HCT116 (cell line): ENCODE measurements at regions not wholly inside any gene's neighbourhood (a gene's known extent, or its start where the extent isn't known, plus 50 kb on each side); places are given as distances from the start of the nearest gene placed in this dataset.

Experiments used
- ATAC-seq: fragments of 200-7000 bp; cut with Tn5 transposase; 2 replicates; pipeline ENCODE4 v1.9.1; 2020; ENCODE audit warnings: mild to moderate bottlenecking, moderate library complexity
- BruUV-seq: library from RNA; stranded (reverse); fragments of 400-500 nt; replicated peaks from 2 replicates; lab custom pipeline; 2021; lab: Mats Ljungman, UMichigan
- CTCF ChIA-PET: fragments of 300-600 bp; sonication (Branson Sonifier 250); formaldehyde crosslinking; loops from one replicate; lab custom pipeline; 2021; ENCODE audit warnings: antibody characterized with exemption; lab: Charles Lee
- POLR2A ChIA-PET: fragments of 300-600, 350-600 bp; sonication (Branson Sonifier 250); formaldehyde crosslinking; loops from one replicate; lab custom pipeline; 2021; ENCODE audit warnings: antibody characterized with exemption; lab: Charles Lee
- RAD21 ChIA-PET, 2 experiments: fragments of 300-600 bp; sonication (Branson Sonifier 250); formaldehyde crosslinking; loops; one replicate each; lab custom pipeline; 2023; ENCODE audit warnings: low total read pairs in 2 of 2; ENCODE audit not compliant: uncharacterized antibody in 2 of 2, unreplicated experiment in 2 of 2, low non-redundant PET in 1 of 2; lab: Charles Lee
- DNase-seq: peaks from one replicate; pipeline ENCODE4 v3.0.0-alpha.2; 2010; ENCODE audit warnings: low read depth, low spot score
- H2AFZ ChIP-seq: fragments of 200-600 bp; shearing (Covaris generic), sonication (generic); 2 replicates; pipeline ENCODE4 v1.6.1; 2017; ENCODE audit warnings: low read depth, mixed run types, mixed read lengths, antibody characterized with exemption, low read length; ENCODE audit not compliant: poor library complexity, severe bottlenecking
- H3K27ac ChIP-seq: 2 replicates; pipeline ENCODE4 v1.5.1; 2012; ENCODE audit warnings: low read depth, low read length
- H3K27me3 ChIP-seq: fragments of 200-600 bp; sonication (generic); 2 replicates; pipeline ENCODE4 v1.6.1; 2016; ENCODE audit warnings: mixed run types, low read length, mixed read lengths; ENCODE audit not compliant: insufficient read depth
- H3K36me3 ChIP-seq, 2 experiments: fragments of 200-500 bp in 1 of 2; fragments of 200-600 bp in 1 of 2; sonication (Bioruptor generic) in 1 of 2; sonication (generic) in 1 of 2; 2 replicates each; pipeline versions ENCODE4 v1.5.1 to v1.6.1; 2014 to 2016; ENCODE audit warnings: low read length in 2 of 2, inconsistent platforms in 1 of 2, mixed read lengths in 1 of 2, mixed run types in 1 of 2; ENCODE audit not compliant: insufficient read depth in 2 of 2, control insufficient read depth in 1 of 2
- H3K4me1 ChIP-seq, 2 experiments: fragments of 200-600 bp in 1 of 2; sonication (generic) in 1 of 2; 2 replicates each; pipeline versions ENCODE4 v1.5.1 to v1.6.1; 2012 to 2017; ENCODE audit warnings: low read length in 2 of 2, inconsistent platforms in 1 of 2, mild to moderate bottlenecking in 1 of 2, mixed read lengths in 1 of 2, mixed run types in 1 of 2, moderate library complexity in 1 of 2; ENCODE audit not compliant: insufficient read depth in 2 of 2, control insufficient read depth in 1 of 2
- H3K4me2 ChIP-seq: fragments of 200-600 bp; sonication (generic); 2 replicates; pipeline ENCODE4 v1.6.1; 2017; ENCODE audit warnings: mixed run types, low read length, mixed read lengths
- H3K4me3 ChIP-seq, 2 experiments: fragments of 200-600 bp in 1 of 2; sonication (generic) in 1 of 2; replicated peaks in 1 of 2; 2 replicates each; pipeline ENCODE4 v1.5.1; 2011 to 2016; ENCODE audit warnings: low read length in 2 of 2, control low read depth in 1 of 2, low read depth in 1 of 2, mild to moderate bottlenecking in 1 of 2, mixed read lengths in 1 of 2, mixed run types in 1 of 2
- H3K79me2 ChIP-seq: fragments of 200-600 bp; sonication (generic); 2 replicates; pipeline ENCODE4 v1.6.1; 2017; ENCODE audit warnings: mild to moderate bottlenecking, mixed run types, low read length, moderate library complexity, mixed read lengths; ENCODE audit not compliant: insufficient read depth
- H3K9ac ChIP-seq: fragments of 200-600 bp; sonication (generic); 2 replicates; pipeline ENCODE4 v1.6.1; 2016; ENCODE audit warnings: low read length, mixed read lengths
- H3K9me2 ChIP-seq: fragments of 200-600 bp; sonication (generic), shearing (Covaris generic); 2 replicates; pipeline ENCODE4 v1.6.1; 2017; ENCODE audit warnings: mixed run types, mild to moderate bottlenecking, moderate library complexity; ENCODE audit not compliant: insufficient read depth
- H3K9me3 ChIP-seq, 2 experiments: fragments of 200-500 bp in 1 of 2; fragments of 200-600 bp in 1 of 2; sonication (Bioruptor generic) in 1 of 2; sonication (generic) in 1 of 2; 2 replicates each; pipeline ENCODE4 v1.6.1; 2014 to 2017; ENCODE audit warnings: low read length in 2 of 2, mixed read lengths in 2 of 2, inconsistent platforms in 1 of 2, low read depth in 1 of 2, mild to moderate bottlenecking in 1 of 2, mixed run types in 1 of 2, moderate library complexity in 1 of 2; ENCODE audit not compliant: control insufficient read depth in 1 of 2, insufficient read depth in 1 of 2
- H4K20me1 ChIP-seq: fragments of 200-600 bp; sonication (generic), shearing (Covaris generic); 2 replicates; pipeline ENCODE4 v1.6.1; 2017; ENCODE audit warnings: mixed run types, mild to moderate bottlenecking, moderate library complexity; ENCODE audit not compliant: insufficient read depth
- CBX3 ChIP-seq: IDR thresholded peaks from 2 replicates; pipeline ENCODE4 v1.6.1; 2012; ENCODE audit warnings: low read depth
- CEBPB ChIP-seq: IDR thresholded peaks from 2 replicates; pipeline ENCODE4 v1.6.1; 2012; ENCODE audit warnings: low read depth
- CTCF ChIP-seq, 3 experiments: fragments of 200-600 bp in 1 of 3; sonication (generic) in 1 of 3; IDR thresholded peaks in 2 of 3; conservative IDR thresholded peaks in 1 of 3; 2 replicates each; pipeline ENCODE4 v1.5.1; 2012 to 2017; ENCODE audit warnings: low read depth in 2 of 3, low read length in 2 of 3, antibody characterized with exemption in 1 of 3, borderline replicate concordance in 1 of 3, control low read depth in 1 of 3, mild to moderate bottlenecking in 1 of 3, mixed read lengths in 1 of 3, mixed run types in 1 of 3, moderate library complexity in 1 of 3; ENCODE audit not compliant: insufficient read depth in 1 of 3
- EZH2 ChIP-seq: fragments of 200-600 bp; sonication (generic); IDR thresholded peaks from 2 replicates; pipeline ENCODE4 v1.6.1; 2017; ENCODE audit warnings: antibody characterized with exemption, mixed run types
- EZH2phosphoT487 ChIP-seq: fragments of 200-600 bp; IDR thresholded peaks from 2 replicates; pipeline ENCODE4 v1.6.1; 2018; ENCODE audit warnings: antibody characterized with exemption, borderline replicate concordance
- FOSL1 ChIP-seq: IDR thresholded peaks from 2 replicates; pipeline ENCODE4 v1.6.1; 2012; ENCODE audit warnings: low read depth
- POLR2A ChIP-seq: IDR thresholded peaks from 2 replicates; pipeline ENCODE4 v1.7.0; 2011; ENCODE audit warnings: borderline replicate concordance; ENCODE audit not compliant: insufficient read depth, insufficient read length; ENCODE audit errors: extremely low read depth
- POLR2AphosphoS5 ChIP-seq: IDR thresholded peaks from 2 replicates; pipeline ENCODE4 v1.6.1; 2011; ENCODE audit warnings: mild to moderate bottlenecking, low read depth, low read length, moderate library complexity
- RAD21 ChIP-seq: IDR thresholded peaks from 2 replicates; pipeline ENCODE4 v1.6.1; 2012; ENCODE audit warnings: low read depth, mild to moderate bottlenecking
- SP1 ChIP-seq: IDR thresholded peaks from 2 replicates; pipeline ENCODE4 v1.6.1; 2012; ENCODE audit warnings: low read depth
- SRF ChIP-seq: IDR thresholded peaks from 2 replicates; pipeline ENCODE4 v1.6.1; 2012; ENCODE audit warnings: low read depth
- TCF7L2 ChIP-seq: IDR thresholded peaks from 2 replicates; pipeline ENCODE4 v1.7.0; 2011; ENCODE audit warnings: borderline replicate concordance, inconsistent platforms; ENCODE audit not compliant: insufficient read depth, insufficient read length; ENCODE audit errors: extremely low read depth
- ZFX ChIP-seq: fragments of 450-650 bp; IDR thresholded peaks from 2 replicates; pipeline ENCODE4 v1.6.1; 2017
- intact Hi-C: fragments of 100-400 bp; cut with micrococcal nuclease; formaldehyde crosslinking; loops from 2 replicates; pipeline ENCODE4 v1.10.0; 2022
- TF ChIP-seq, protein P1 (sequence below): IDR thresholded peaks from 2 replicates; pipeline ENCODE4 v1.6.1; 2012

DNA sequence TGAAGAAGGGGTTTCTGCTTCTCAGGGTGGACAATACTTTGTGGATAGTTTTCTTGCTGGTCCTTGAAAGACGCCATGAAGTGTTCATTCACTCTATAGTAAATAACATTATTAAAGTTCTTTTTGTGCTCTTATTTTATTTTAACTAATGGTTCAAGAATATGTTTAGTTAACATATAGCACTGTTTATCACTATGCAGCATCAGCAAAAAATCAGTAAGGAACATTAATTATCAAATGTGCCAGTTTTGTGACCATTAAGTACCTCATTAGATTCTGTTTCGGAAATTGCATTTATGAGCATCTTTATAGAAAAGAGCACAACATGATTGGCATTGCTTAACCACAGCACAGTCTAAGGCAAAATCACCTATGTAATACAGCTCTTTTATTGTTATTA, 385.6 kb downstream of the LMO4 start (continued):
- TF ChIP-seq RAD21 = no peak
- TF ChIP-seq, protein P1, sequence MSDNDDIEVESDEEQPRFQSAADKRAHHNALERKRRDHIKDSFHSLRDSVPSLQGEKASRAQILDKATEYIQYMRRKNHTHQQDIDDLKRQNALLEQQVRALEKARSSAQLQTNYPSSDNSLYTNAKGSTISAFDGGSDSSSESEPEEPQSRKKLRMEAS = no peak

DNA sequence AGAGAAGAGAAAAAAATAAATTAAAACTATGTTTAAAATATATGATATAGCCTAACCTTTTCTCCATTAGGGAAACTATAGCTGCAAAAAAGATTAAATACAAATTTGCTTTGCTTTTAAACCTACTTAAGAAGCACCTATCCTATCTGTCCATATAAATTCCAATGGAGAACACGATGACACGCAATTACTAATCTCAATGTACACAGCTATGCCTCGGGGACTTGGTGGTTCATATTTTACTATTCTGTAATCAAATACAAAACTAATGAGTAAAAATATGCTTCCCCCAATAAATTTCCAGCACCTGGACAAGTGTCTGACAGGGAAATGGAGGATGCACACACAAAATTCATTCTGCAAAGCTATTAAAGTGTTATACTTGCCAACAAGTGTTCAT, 386.4 kb downstream of the LMO4 start:
- H3K9ac ChIP-seq = no peak overlapping the region
- H2AFZ ChIP-seq = no peak overlapping the region
- BruUV-seq = no TSS peak
- H3K4me3 ChIP-seq = no peak overlapping the region
- H4K20me1 ChIP-seq = no peaks in the 10 kb centered on the region
- H3K9me3 ChIP-seq = no peaks in the 10 kb centered on the region
- DNase-seq (no peak), ATAC-seq (no peak)
- ChIA-PET RAD21 (interaction anchor here in 1 of 2 experiments (0.5 kb wide), 1 partner anchor 41 kb away, joined by 3 read pairs; no protein-coding TSS in a partner anchor), POLR2A (interaction anchor here (0.7 kb wide), 1 partner anchor 48 kb away, joined by 3 read pairs; no protein-coding TSS in a partner anchor), CTCF (no interaction called here)
- H3K4me1 ChIP-seq = peaks cover 0 to 3% of the 10 kb centered on the region in 2 experiments; a peak in 1 of 4 replicates
- no peaks in the 10 kb centered on the region for H3K27me3 ChIP-seq
- H3K36me3 ChIP-seq = no peaks in the 10 kb centered on the region
- H3K79me2 ChIP-seq = no peaks in the 10 kb centered on the region
- H3K9me2 ChIP-seq = no peaks in the 10 kb centered on the region
- TF ChIP-seq POLR2AphosphoS5 (no peak), RAD21 (no peak), CTCF (IDR thresholded peaks at IDR 0.05 in 2 of 3, conservative IDR thresholded peaks at IDR 0.05 in 1 of 3; ENCODE audit: borderline replicate concordance in 1 of 3, insufficient read depth in 1 of 3, low read depth in 2 of 3, low read length in 2 of 3) (no peak), POLR2A (no peak), CBX3 (no peak), CEBPB (no peak), SRF (no peak), EZH2phosphoT487 (no peak), EZH2 (no peak), TCF7L2 (no peak), SP1 (no peak), ZFX (no peak), FOSL1 (no peak)
- TF ChIP-seq, all 23 proteins: peak for 0
- intact Hi-C loops = no loop called here
- no peak overlapping the region for H3K27ac ChIP-seq
- H3K4me2 ChIP-seq = no peak overlapping the region
